ENCODE measurements at regions not wholly inside any gene's neighbourhood (a gene's known extent, or its start where the extent isn't known, plus 50 kb on each side); places are given as distances from the start of the nearest gene placed in this dataset.

- DNase-seq (ENCODE audit: extremely low read depth, low read depth), result no peak
- TF ChIP-seq CTCF (IDR thresholded peaks at IDR 0.05; ENCODE audit: low read depth, low read length), result no peak
Observed at GRCh38 chr13:64333888-64334287, 2896.2 kb downstream of the PCDH9 start.

DNA sequence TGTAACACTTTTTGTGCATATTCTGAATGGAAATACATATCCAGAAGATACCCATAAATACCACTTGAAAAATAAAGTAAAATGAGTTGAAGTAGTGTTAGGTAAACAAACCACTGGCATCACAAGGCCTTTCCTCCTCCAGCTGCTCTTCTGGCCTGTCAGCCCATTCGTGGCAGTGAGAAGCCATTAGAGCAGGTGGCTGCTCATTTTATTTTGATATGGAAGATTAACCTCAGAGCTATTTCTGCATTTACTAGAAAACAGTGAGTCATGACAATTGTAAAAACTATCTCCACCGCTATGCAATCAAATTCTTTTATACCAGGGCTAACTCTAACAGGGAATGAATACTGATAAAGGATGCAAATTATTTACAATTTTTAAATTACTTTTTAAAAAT is 2898.1 kb downstream of the PCDH9 start:
- DNase-seq (ENCODE audit: extremely low read depth, low read depth), result no peak
- no peak for TF ChIP-seq CTCF (IDR thresholded peaks at IDR 0.05; ENCODE audit: low read depth, low read length)

DNA sequence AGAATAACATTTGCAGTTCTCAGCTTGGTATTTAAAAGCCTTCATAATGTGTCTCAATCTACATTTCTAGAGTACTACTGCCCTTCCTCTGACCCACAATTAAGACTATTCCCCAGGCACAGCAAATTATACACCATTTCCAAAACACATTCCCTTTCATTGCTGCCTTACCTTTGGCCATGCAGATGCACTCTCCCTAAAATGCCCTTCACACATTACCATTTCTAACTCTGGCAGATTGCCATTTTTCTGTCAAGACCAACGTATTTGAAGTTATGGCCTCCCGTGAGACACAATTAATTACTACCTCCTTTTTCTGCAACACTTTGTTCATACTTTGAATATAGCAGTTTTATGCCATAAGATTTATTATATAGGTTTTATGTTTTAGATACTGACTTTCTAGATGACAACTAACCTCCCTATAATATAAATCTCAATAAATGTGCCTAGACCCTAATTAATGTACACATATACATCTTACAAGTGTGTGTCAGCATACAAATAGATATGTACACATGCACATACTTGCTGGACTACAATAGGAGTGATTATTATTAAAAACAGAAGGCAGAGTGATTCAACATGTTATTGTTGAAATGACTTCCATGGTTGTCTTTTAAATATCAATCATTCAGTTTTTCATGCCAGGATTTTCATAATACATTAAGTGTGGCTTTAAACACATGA is 2902.5 kb downstream of the PCDH9 start:
- TF ChIP-seq CTCF (IDR thresholded peaks at IDR 0.05; ENCODE audit: low read depth, low read length), result no peak
- DNase-seq (ENCODE audit: extremely low read depth, low read depth), result no peak

- no peak for TF ChIP-seq CTCF (IDR thresholded peaks at IDR 0.05; ENCODE audit: low read depth, low read length)
Observed at GRCh38 chr13:64314331-64314730, 2898.7 kb upstream of the PCDH20 start.

GRCh38 chr13:64311948-64312347 is 2896.3 kb upstream of the PCDH20 start:
- no peak for TF ChIP-seq CTCF (IDR thresholded peaks at IDR 0.05; ENCODE audit: low read depth, low read length)
- DNase-seq (ENCODE audit: extremely low read depth, low read depth), result no peak

More at GRCh38 chr13:64314331-64314730, 2898.7 kb upstream of the PCDH20 start:
- no peak for DNase-seq (ENCODE audit: extremely low read depth, low read depth)

- no peak for TF ChIP-seq CTCF (IDR thresholded peaks at IDR 0.05; ENCODE audit: low read depth, low read length)
- DNase-seq (ENCODE audit: extremely low read depth, low read depth), result no peak
Observed at GRCh38 chr13:64311112-64311511, 2895.5 kb upstream of the PCDH20 start.

DNA sequence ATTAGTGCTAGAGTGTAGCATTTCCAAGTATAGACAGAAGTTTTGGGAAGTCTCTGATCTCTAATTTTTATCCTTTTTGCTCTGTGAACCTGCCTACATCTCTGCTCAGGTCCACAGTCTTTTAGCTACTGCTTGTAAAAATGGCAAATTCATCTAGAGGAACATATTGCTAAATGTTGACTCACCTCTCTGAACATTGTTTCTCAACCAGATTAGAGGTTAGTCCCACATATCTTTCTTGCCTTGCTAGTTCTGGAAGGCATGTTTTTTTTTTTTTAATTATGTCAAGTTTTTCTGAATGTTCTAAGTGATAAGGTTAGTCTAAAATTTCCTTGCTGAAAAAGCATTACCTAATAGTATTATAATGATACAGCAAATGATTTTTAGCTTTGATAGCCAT is 2889.6 kb upstream of the PCDH20 start:
- DNase-seq (ENCODE audit: extremely low read depth, low read depth), result no peak
- TF ChIP-seq CTCF (IDR thresholded peaks at IDR 0.05; ENCODE audit: low read depth, low read length), result no peak

Data from AG09319 (cell line).